H9 (cell line): ENCODE measurements at regions not wholly inside any gene's neighbourhood (a gene's known extent, or its start where the extent isn't known, plus 50 kb on each side); places are given as distances from the start of the nearest gene placed in this dataset.

Experiments used
- DNase-seq: peaks from one replicate; pipeline ENCODE4 v3.0.0-alpha.2; 2017
- H2AFZ ChIP-seq: one replicate; pipeline ENCODE4 v1.6.1; 2013; ENCODE audit warnings: mild to moderate bottlenecking, low read length, control low read depth, moderate library complexity
- H2AK5ac ChIP-seq: 2 replicates; pipeline ENCODE4 v1.6.1; 2013; ENCODE audit warnings: low read length, control low read depth, mixed read lengths; ENCODE audit not compliant: insufficient read length
- H2BK120ac ChIP-seq: one replicate; pipeline ENCODE4 v1.6.1; 2013; ENCODE audit warnings: low read depth, mild to moderate bottlenecking, low read length, control low read depth, inconsistent platforms; ENCODE audit not compliant: poor library complexity, severe bottlenecking
- H2BK12ac ChIP-seq: 2 replicates; pipeline ENCODE4 v1.6.1; 2013; ENCODE audit warnings: low read length, control low read depth, mixed read lengths, low read depth; ENCODE audit not compliant: insufficient read length
- H2BK15ac ChIP-seq: 2 replicates; pipeline ENCODE4 v1.6.1; 2013; ENCODE audit warnings: low read depth, low read length, control low read depth
- H2BK20ac ChIP-seq: one replicate; pipeline ENCODE4 v1.6.1; 2013; ENCODE audit warnings: low read depth, mild to moderate bottlenecking, low read length, control low read depth, inconsistent platforms; ENCODE audit not compliant: poor library complexity, severe bottlenecking
- H2BK5ac ChIP-seq: 2 replicates; pipeline ENCODE4 v1.6.1; 2013; ENCODE audit warnings: low read length, control low read depth, mixed read lengths; ENCODE audit not compliant: insufficient read length
- H3K14ac ChIP-seq: 2 replicates; pipeline ENCODE4 v1.6.1; 2013; ENCODE audit warnings: low read length, control low read depth; ENCODE audit not compliant: insufficient read depth
- H3K18ac ChIP-seq: 2 replicates; pipeline ENCODE4 v1.6.1; 2013; ENCODE audit warnings: low read depth, mild to moderate bottlenecking, mixed read lengths, low read length, control low read depth; ENCODE audit not compliant: insufficient read length
- H3K23ac ChIP-seq: 2 replicates; pipeline ENCODE4 v1.6.1; 2013; ENCODE audit warnings: low read length, control low read depth, mixed read lengths, low read depth; ENCODE audit not compliant: insufficient read length
- H3K23me2 ChIP-seq: 2 replicates; pipeline ENCODE4 v1.6.1; 2013; ENCODE audit warnings: low read depth, mild to moderate bottlenecking, mixed read lengths, low read length, control low read depth; ENCODE audit not compliant: insufficient read length, poor library complexity, severe bottlenecking
- H3K27ac ChIP-seq: 2 replicates; pipeline ENCODE4 v1.5.1; 2013; ENCODE audit warnings: low read length, control low read depth, mixed read lengths, low read depth; ENCODE audit not compliant: insufficient read length
- H3K27me3 ChIP-seq: 2 replicates; pipeline ENCODE4 v1.6.1; 2013; ENCODE audit warnings: low read length, control low read depth, inconsistent platforms; ENCODE audit not compliant: insufficient read depth
- H3K4ac ChIP-seq: 2 replicates; pipeline ENCODE4 v1.6.1; 2013; ENCODE audit warnings: low read depth, mild to moderate bottlenecking, control low read depth, inconsistent platforms, low read length, moderate library complexity
- H3K4me1 ChIP-seq: 2 replicates; pipeline ENCODE4 v1.6.1; 2013; ENCODE audit warnings: low read length, control low read depth, inconsistent platforms; ENCODE audit not compliant: insufficient read depth
- H3K4me2 ChIP-seq: 2 replicates; pipeline ENCODE4 v1.6.1; 2013; ENCODE audit warnings: low read length, control low read depth, mixed read lengths; ENCODE audit not compliant: insufficient read length, insufficient read depth
- H3K56ac ChIP-seq: 2 replicates; pipeline ENCODE4 v1.6.1; 2013; ENCODE audit warnings: low read depth, mild to moderate bottlenecking, mixed read lengths, low read length, control low read depth; ENCODE audit not compliant: insufficient read length
- H3K79me1 ChIP-seq: 2 replicates; pipeline ENCODE4 v1.6.1; 2013; ENCODE audit warnings: low read depth, mild to moderate bottlenecking, moderate library complexity, low read length, control low read depth, inconsistent platforms; ENCODE audit not compliant: insufficient read depth, poor library complexity, severe bottlenecking
- H3K79me2 ChIP-seq: 2 replicates; pipeline ENCODE4 v1.6.1; 2013; ENCODE audit warnings: low read length, control low read depth, inconsistent platforms; ENCODE audit not compliant: insufficient read depth
- H3K9ac ChIP-seq: 2 replicates; pipeline ENCODE4 v1.6.1; 2013; ENCODE audit warnings: low read length, control low read depth, mixed read lengths; ENCODE audit not compliant: insufficient read length; ENCODE audit errors: extremely low read depth
- H3K9me3 ChIP-seq: one replicate; pipeline ENCODE4 v1.6.1; 2013; ENCODE audit warnings: low read depth, low read length, inconsistent platforms; ENCODE audit not compliant: control insufficient read depth
- H3T11ph ChIP-seq: one replicate; pipeline ENCODE4 v1.6.1; 2013; ENCODE audit warnings: mild to moderate bottlenecking, low read length, control low read depth, inconsistent platforms
- H4K20me1 ChIP-seq: one replicate; pipeline ENCODE4 v1.6.1; 2013; ENCODE audit not compliant: control insufficient read depth, insufficient read length, insufficient read depth
- H4K5ac ChIP-seq: 2 replicates; pipeline ENCODE4 v1.6.1; 2013; ENCODE audit warnings: low read depth, mild to moderate bottlenecking, mixed read lengths, low read length, control low read depth; ENCODE audit not compliant: insufficient read length
- H4K8ac ChIP-seq: replicated peaks from 2 replicates; pipeline ENCODE4 v1.6.1; 2013; ENCODE audit warnings: low read length, control low read depth, mixed read lengths, low read depth; ENCODE audit not compliant: insufficient read length
- H4K91ac ChIP-seq: 2 replicates; pipeline ENCODE4 v1.6.1; 2013; ENCODE audit warnings: low read depth, mild to moderate bottlenecking, moderate library complexity, mixed read lengths, low read length, control low read depth; ENCODE audit not compliant: insufficient read length
- H3K27ac Mint-ChIP-seq, 3 experiments: 2 replicates in 2 of 3; 3 replicates in 1 of 3; pipeline ENCODE4 v1.8.0; 2020 to 2021; ENCODE audit warnings: mixed read lengths in 3 of 3, mild to moderate bottlenecking in 1 of 3, moderate library complexity in 1 of 3
- H3K27me3 Mint-ChIP-seq: 2 replicates; pipeline ENCODE4 v1.8.0; 2021; ENCODE audit warnings: low read depth, mild to moderate bottlenecking, moderate library complexity, mixed read lengths
- H3K36me3 Mint-ChIP-seq, 3 experiments: 2 replicates in 2 of 3; 3 replicates in 1 of 3; pipeline ENCODE4 v1.8.0; 2020 to 2021; ENCODE audit warnings: low read depth in 3 of 3, mixed read lengths in 3 of 3; ENCODE audit not compliant: insufficient read depth in 1 of 3
- H3K4me1 Mint-ChIP-seq, 2 experiments: 2 replicates each; pipeline ENCODE4 v1.8.0; 2020; ENCODE audit warnings: mixed read lengths in 2 of 2
- H3K4me3 Mint-ChIP-seq, 2 experiments: 2 replicates in 1 of 2; 3 replicates in 1 of 2; pipeline ENCODE4 v1.8.0; 2020 to 2021; ENCODE audit warnings: mild to moderate bottlenecking in 2 of 2, mixed read lengths in 2 of 2, moderate library complexity in 1 of 2
- H3K9me3 Mint-ChIP-seq, 2 experiments: 2 replicates in 1 of 2; 3 replicates in 1 of 2; pipeline ENCODE4 v1.8.0; 2020; ENCODE audit warnings: mild to moderate bottlenecking in 2 of 2, mixed read lengths in 2 of 2, moderate library complexity in 1 of 2
- CTCF ChIP-seq: fragments of 200-600 bp; sonication (generic); conservative IDR thresholded peaks from 3 replicates; pipeline ENCODE4 v1.8.0; 2021; ENCODE audit warnings: antibody characterized with exemption, mild to moderate bottlenecking
- WGBS: extraction: QIAGEN DNeasy Blood & Tissue Kit; methylation state at CpG from one replicate; pipeline ENCODE4 v1.1.7; 2013; ENCODE audit warnings: missing lambda C conversion rate, low lambda C conversion rate, mixed read lengths; ENCODE audit not compliant: insufficient read length; ENCODE audit errors: extremely low coverage; 5-methylcytosine and 5-hydroxymethylcytosine counted together

- Histone ChIP-seq H3K23me2 (no peaks in the 10 kb centered on the region), H2BK120ac (no peak overlapping the region), H2BK12ac (no peak overlapping the region), H4K5ac (no peak overlapping the region), H3K9me3 (no peaks in the 10 kb centered on the region), H3K4ac (no peak overlapping the region), H3K27me3 (no peaks in the 10 kb centered on the region), H3K4me1 (peaks cover 13% of the 10 kb centered on the region; the same call in 1 of the 2 replicates), H2AFZ (no peak overlapping the region), H2AK5ac (no peak overlapping the region), H3T11ph (no peak overlapping the region), H3K9ac (no peak overlapping the region), H3K79me2 (no peaks in the 10 kb centered on the region), H3K18ac (no peak overlapping the region), H3K79me1 (no peaks in the 10 kb centered on the region), H2BK20ac (no peak overlapping the region), H3K4me2 (no peak overlapping the region), H2BK15ac (no peak overlapping the region), H4K91ac (no peak overlapping the region), H4K20me1 (no peaks in the 10 kb centered on the region), H2BK5ac (no peak overlapping the region), H4K8ac (no peak overlapping the region), H3K14ac (no peak overlapping the region), H3K27ac (no peak overlapping the region), H3K56ac (no peak overlapping the region), H3K23ac (no peak overlapping the region)
- WGBS, result no CpG with 5 or more reads among the region's 3 CpGs
- no peak for DNase-seq
- Mint-ChIP-seq H3K4me1 (peaks cover 29 to 33% of the 10 kb centered on the region in 2 experiments), H3K27ac (no peak overlapping the region), H3K9me3 (no peaks in the 10 kb centered on the region), H3K27me3 (no peaks in the 10 kb centered on the region), H3K36me3 (no peaks in the 10 kb centered on the region), H3K4me3 (no peak overlapping the region)
- no peak for TF ChIP-seq CTCF
Measured at GRCh38 chr12:24749171-24749570, 199.7 kb downstream of the BCAT1 start.
